GM12878 (cell line): ENCODE measurements at regions not wholly inside any gene's neighbourhood (a gene's known extent, or its start where the extent isn't known, plus 50 kb on each side); places are given as distances from the start of the nearest gene placed in this dataset.

Experiments used
- ATAC-seq: fragments of 200-7000 bp; cut with Tn5 transposase; 3 replicates; pipeline ENCODE4 v1.9.1; 2020; ENCODE audit warnings: mild to moderate bottlenecking, moderate library complexity
- BruUV-seq: library from RNA; stranded (reverse); fragments of 400-500 nt; replicated peaks from 2 replicates; lab custom pipeline; 2021; lab: Mats Ljungman, UMichigan
- CTCF ChIA-PET: fragments of 300-600 bp; sonication (Branson Sonifier 250); formaldehyde crosslinking; extraction: SDS; loops from one replicate; lab custom pipeline; 2021; ENCODE audit warnings: inconsistent platforms; lab: Yijun Ruan, JAX
- POLR2A ChIA-PET: fragments of 350-600 bp; formaldehyde crosslinking; extraction: SDS; loops from one replicate; lab custom pipeline; 2021; ENCODE audit warnings: inconsistent platforms; lab: Charles Lee
- RAD21 ChIA-PET: fragments of 300-600 bp; sonication (Branson Sonifier 250); formaldehyde crosslinking; loops from one replicate; lab custom pipeline; 2023; ENCODE audit warnings: antibody characterized with exemption; ENCODE audit not compliant: unreplicated experiment; lab: Charles Lee
- SMC1A ChIA-PET: fragments of 300-600 bp; sonication (Branson Sonifier 250); formaldehyde crosslinking; loops from one replicate; lab custom pipeline; 2023; ENCODE audit not compliant: unreplicated experiment, uncharacterized antibody; lab: Charles Lee
- DNase-seq: peaks from one replicate; pipeline ENCODE4 v3.0.0-alpha.2; 2011; ENCODE audit warnings: low read depth, low spot score
- FAIRE-seq: peaks from 3 replicates; lab custom pipeline; 2011; peaks lifted over from hg19 to GRCh38; lab: Jason Lieb, UNC
- H2AFZ ChIP-seq: 2 replicates; pipeline ENCODE4 v1.6.0; 2011; ENCODE audit warnings: low read depth, low read length, control low read depth; ENCODE audit not compliant: control insufficient read depth
- H3K27ac ChIP-seq: 2 replicates; pipeline ENCODE4 v1.5.1; 2011; ENCODE audit warnings: control low read depth; ENCODE audit not compliant: control insufficient read depth, insufficient read depth
- H3K27me3 ChIP-seq, 2 experiments: replicated peaks in 1 of 2; 2 replicates each; pipeline versions ENCODE4 v1.6.0 to v1.6.1; 2011; ENCODE audit warnings: low read length in 1 of 2; ENCODE audit not compliant: control insufficient read depth in 2 of 2, insufficient read depth in 2 of 2
- H3K36me3 ChIP-seq, 2 experiments: 2 replicates each; pipeline ENCODE4 v1.5.1; 2011; ENCODE audit warnings: low read length in 1 of 2; ENCODE audit not compliant: control insufficient read depth in 2 of 2, insufficient read depth in 2 of 2
- H3K4me1 ChIP-seq: 2 replicates; pipeline ENCODE4 v1.6.1; 2011; ENCODE audit warnings: mild to moderate bottlenecking, low read length, moderate library complexity, mixed read lengths; ENCODE audit not compliant: control insufficient read depth, insufficient read depth
- H3K4me2 ChIP-seq: 2 replicates; pipeline ENCODE4 v1.6.0; 2011; ENCODE audit warnings: control low read depth; ENCODE audit not compliant: control insufficient read depth, insufficient read depth
- H3K4me3 ChIP-seq: fragments of 200-600 bp; sonication (generic); 2 replicates; pipeline ENCODE4 v1.5.1; 2016
- H3K79me2 ChIP-seq: 2 replicates; pipeline ENCODE4 v1.6.0; 2011; ENCODE audit warnings: low read length; ENCODE audit not compliant: control insufficient read depth, insufficient read depth
- H3K9ac ChIP-seq: 2 replicates; pipeline ENCODE4 v1.8.0; 2011; ENCODE audit warnings: low read length, control low read depth, mixed read lengths; ENCODE audit not compliant: control insufficient read depth, insufficient read depth
- H3K9me3 ChIP-seq: replicated peaks from 3 replicates; pipeline ENCODE4 v1.5.1; 2011; ENCODE audit warnings: mild to moderate bottlenecking, low read length; ENCODE audit not compliant: control insufficient read depth, insufficient read depth
- H4K20me1 ChIP-seq: 2 replicates; pipeline ENCODE4 v1.6.0; 2011; ENCODE audit not compliant: control insufficient read depth, insufficient read depth
- ATF7 ChIP-seq: fragments of 450-650 bp; IDR thresholded peaks from 2 replicates; pipeline ENCODE4 v1.6.1; 2016; ENCODE audit warnings: low read depth, mild to moderate bottlenecking
- CHD1 ChIP-seq: IDR thresholded peaks from 2 replicates; pipeline ENCODE4 v1.6.1; 2012; ENCODE audit warnings: low read depth, low read length, improper control_type of control experiment
- EP300 ChIP-seq, 2 experiments: fragments of 150-350 bp in 1 of 2; IDR thresholded peaks; 2 replicates each; pipeline ENCODE4 v1.6.1; 2011 to 2012; ENCODE audit warnings: low read depth in 2 of 2, low read length in 2 of 2, borderline replicate concordance in 1 of 2, improper control_type of control experiment in 1 of 2, inconsistent platforms in 1 of 2; ENCODE audit not compliant: control insufficient read depth in 1 of 2
- NR2C1 ChIP-seq: fragments of 450-650 bp; IDR thresholded peaks from 2 replicates; pipeline ENCODE4 v1.6.1; 2017; ENCODE audit warnings: antibody characterized with exemption, mild to moderate bottlenecking, moderate library complexity
- POU2F2 ChIP-seq: IDR thresholded peaks from 3 replicates; pipeline ENCODE4 v1.6.1; 2011; ENCODE audit warnings: low read depth, mild to moderate bottlenecking, low read length, borderline replicate concordance
- SPI1 ChIP-seq: IDR thresholded peaks from 2 replicates; pipeline ENCODE4 v1.6.1; 2011; ENCODE audit warnings: low read depth, mild to moderate bottlenecking, low read length, moderate library complexity, borderline replicate concordance; ENCODE audit not compliant: insufficient read depth
- TCF12 ChIP-seq: IDR thresholded peaks from 2 replicates; pipeline ENCODE4 v1.6.1; 2011; ENCODE audit warnings: low read depth, mild to moderate bottlenecking, low read length
- in situ Hi-C: fragments of 300-500 bp; cut with MboI; formaldehyde crosslinking; loops from 9 replicates; pipeline ENCODE4 v1.14.3; 2018; ENCODE audit warnings: mixed read lengths
- intact Hi-C: fragments of 100-400 bp; cut with micrococcal nuclease; formaldehyde crosslinking; loops from one replicate; pipeline ENCODE4 v1.14.2; 2022; ENCODE audit not compliant: unreplicated experiment
- TF ChIP-seq, protein P1 (sequence below): fragments of 450-650 bp; IDR thresholded peaks from 2 replicates; pipeline ENCODE4 v1.6.1; 2017; ENCODE audit warnings: mild to moderate bottlenecking
- TF ChIP-seq, protein P2 (sequence below): fragments of 450-650 bp; IDR thresholded peaks from 2 replicates; pipeline ENCODE4 v1.6.1; 2017; ENCODE audit warnings: mild to moderate bottlenecking, moderate library complexity
- TF ChIP-seq, protein P3 (sequence below): fragments of 450-650 bp; formaldehyde crosslinking; IDR thresholded peaks from 2 replicates; pipeline ENCODE4 v1.5.0; 2022; ENCODE audit warnings: mild to moderate bottlenecking, missing genetic modification characterization

DNA sequence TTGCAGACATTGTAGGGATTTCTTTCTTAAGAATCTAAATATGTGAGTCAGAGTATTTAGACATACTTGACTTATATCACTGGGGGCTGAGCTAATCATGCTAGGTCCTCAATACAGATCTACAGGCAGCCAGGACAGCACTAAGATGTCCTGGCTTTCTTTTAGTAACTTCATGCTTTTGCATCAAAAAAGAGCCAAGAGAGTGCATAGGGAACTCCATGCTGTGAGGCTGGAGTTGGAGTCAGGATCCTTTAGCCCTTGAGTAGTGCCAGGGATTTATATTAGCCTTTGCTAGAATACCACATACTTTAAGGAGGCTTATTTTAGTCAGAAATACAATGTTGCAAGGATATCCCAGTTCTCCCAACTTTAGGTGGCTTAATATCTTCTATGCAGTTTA, 289.7 kb downstream of the CCDC85A start:
- no peak overlapping the region for H3K9ac ChIP-seq
- ChIA-PET RAD21 (no interaction called here), POLR2A (no interaction called here), SMC1A (interaction anchor here (0.7 kb wide), 1 partner anchor 1044 kb away, joined by 3 read pairs; no protein-coding TSS in a partner anchor), CTCF (no interaction called here)
- no TSS peak for BruUV-seq
- ATAC-seq (no peak), FAIRE-seq (no peak), DNase-seq (no peak)
- no peak overlapping the region for H3K27ac ChIP-seq
- no peaks in the 10 kb centered on the region for H3K79me2 ChIP-seq
- H3K4me2 ChIP-seq: no peak overlapping the region
- no peaks in the 10 kb centered on the region for H3K36me3 ChIP-seq
- H2AFZ ChIP-seq: no peak overlapping the region
- TF ChIP-seq NR2C1: no peak
- TF ChIP-seq TCF12: no peak
- no peak for TF ChIP-seq SPI1
- TF ChIP-seq, protein P1, sequence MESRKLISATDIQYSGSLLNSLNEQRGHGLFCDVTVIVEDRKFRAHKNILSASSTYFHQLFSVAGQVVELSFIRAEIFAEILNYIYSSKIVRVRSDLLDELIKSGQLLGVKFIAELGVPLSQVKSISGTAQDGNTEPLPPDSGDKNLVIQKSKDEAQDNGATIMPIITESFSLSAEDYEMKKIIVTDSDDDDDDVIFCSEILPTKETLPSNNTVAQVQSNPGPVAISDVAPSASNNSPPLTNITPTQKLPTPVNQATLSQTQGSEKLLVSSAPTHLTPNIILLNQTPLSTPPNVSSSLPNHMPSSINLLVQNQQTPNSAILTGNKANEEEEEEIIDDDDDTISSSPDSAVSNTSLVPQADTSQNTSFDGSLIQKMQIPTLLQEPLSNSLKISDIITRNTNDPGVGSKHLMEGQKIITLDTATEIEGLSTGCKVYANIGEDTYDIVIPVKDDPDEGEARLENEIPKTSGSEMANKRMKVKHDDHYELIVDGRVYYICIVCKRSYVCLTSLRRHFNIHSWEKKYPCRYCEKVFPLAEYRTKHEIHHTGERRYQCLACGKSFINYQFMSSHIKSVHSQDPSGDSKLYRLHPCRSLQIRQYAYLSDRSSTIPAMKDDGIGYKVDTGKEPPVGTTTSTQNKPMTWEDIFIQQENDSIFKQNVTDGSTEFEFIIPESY: no peak
- TF ChIP-seq CHD1: no peak
- TF ChIP-seq ATF7: no peak
- TF ChIP-seq, protein P2, sequence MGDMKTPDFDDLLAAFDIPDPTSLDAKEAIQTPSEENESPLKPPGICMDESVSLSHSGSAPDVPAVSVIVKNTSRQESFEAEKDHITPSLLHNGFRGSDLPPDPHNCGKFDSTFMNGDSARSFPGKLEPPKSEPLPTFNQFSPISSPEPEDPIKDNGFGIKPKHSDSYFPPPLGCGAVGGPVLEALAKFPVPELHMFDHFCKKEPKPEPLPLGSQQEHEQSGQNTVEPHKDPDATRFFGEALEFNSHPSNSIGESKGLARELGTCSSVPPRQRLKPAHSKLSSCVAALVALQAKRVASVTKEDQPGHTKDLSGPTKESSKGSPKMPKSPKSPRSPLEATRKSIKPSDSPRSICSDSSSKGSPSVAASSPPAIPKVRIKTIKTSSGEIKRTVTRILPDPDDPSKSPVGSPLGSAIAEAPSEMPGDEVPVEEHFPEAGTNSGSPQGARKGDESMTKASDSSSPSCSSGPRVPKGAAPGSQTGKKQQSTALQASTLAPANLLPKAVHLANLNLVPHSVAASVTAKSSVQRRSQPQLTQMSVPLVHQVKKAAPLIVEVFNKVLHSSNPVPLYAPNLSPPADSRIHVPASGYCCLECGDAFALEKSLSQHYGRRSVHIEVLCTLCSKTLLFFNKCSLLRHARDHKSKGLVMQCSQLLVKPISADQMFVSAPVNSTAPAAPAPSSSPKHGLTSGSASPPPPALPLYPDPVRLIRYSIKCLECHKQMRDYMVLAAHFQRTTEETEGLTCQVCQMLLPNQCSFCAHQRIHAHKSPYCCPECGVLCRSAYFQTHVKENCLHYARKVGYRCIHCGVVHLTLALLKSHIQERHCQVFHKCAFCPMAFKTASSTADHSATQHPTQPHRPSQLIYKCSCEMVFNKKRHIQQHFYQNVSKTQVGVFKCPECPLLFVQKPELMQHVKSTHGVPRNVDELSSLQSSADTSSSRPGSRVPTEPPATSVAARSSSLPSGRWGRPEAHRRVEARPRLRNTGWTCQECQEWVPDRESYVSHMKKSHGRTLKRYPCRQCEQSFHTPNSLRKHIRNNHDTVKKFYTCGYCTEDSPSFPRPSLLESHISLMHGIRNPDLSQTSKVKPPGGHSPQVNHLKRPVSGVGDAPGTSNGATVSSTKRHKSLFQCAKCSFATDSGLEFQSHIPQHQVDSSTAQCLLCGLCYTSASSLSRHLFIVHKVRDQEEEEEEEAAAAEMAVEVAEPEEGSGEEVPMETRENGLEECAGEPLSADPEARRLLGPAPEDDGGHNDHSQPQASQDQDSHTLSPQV: no peak
- TF ChIP-seq, protein P3, sequence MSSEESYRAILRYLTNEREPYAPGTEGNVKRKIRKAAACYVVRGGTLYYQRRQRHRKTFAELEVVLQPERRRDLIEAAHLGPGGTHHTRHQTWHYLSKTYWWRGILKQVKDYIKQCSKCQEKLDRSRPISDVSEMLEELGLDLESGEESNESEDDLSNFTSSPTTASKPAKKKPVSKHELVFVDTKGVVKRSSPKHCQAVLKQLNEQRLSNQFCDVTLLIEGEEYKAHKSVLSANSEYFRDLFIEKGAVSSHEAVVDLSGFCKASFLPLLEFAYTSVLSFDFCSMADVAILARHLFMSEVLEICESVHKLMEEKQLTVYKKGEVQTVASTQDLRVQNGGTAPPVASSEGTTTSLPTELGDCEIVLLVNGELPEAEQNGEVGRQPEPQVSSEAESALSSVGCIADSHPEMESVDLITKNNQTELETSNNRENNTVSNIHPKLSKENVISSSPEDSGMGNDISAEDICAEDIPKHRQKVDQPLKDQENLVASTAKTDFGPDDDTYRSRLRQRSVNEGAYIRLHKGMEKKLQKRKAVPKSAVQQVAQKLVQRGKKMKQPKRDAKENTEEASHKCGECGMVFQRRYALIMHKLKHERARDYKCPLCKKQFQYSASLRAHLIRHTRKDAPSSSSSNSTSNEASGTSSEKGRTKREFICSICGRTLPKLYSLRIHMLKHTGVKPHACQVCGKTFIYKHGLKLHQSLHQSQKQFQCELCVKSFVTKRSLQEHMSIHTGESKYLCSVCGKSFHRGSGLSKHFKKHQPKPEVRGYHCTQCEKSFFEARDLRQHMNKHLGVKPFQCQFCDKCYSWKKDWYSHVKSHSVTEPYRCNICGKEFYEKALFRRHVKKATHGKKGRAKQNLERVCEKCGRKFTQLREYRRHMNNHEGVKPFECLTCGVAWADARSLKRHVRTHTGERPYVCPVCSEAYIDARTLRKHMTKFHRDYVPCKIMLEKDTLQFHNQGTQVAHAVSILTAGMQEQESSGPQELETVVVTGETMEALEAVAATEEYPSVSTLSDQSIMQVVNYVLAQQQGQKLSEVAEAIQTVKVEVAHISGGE: no peak
- no peak for TF ChIP-seq EP300 (IDR thresholded peaks at IDR 0.05; ENCODE audit: borderline replicate concordance in 1 of 2, control insufficient read depth in 1 of 2, low read depth in 2 of 2, low read length in 2 of 2)
- no peak for TF ChIP-seq POU2F2
- no peak overlapping the region for H3K4me3 ChIP-seq
- H3K4me1 ChIP-seq: no peaks in the 10 kb centered on the region
- H4K20me1 ChIP-seq: no peaks in the 10 kb centered on the region
- H3K27me3 ChIP-seq: no peaks in the 10 kb centered on the region
- intact Hi-C loops: no loop called here
- H3K9me3 ChIP-seq: no peaks in the 10 kb centered on the region
- in situ Hi-C loops: no loop called here
